Panc1 (cell line): ENCODE measurements at regions not wholly inside any gene's neighbourhood (a gene's known extent, or its start where the extent isn't known, plus 50 kb on each side); places are given as distances from the start of the nearest gene placed in this dataset.

Experiments
- ATAC-seq: fragments of 200-7000 bp; cut with Tn5 transposase; 2 replicates; pipeline ENCODE4 v1.9.1; 2020; ENCODE audit warnings: mild to moderate bottlenecking, moderate library complexity
- BruUV-seq: library from RNA; stranded (reverse); fragments of 400-500 nt; replicated peaks from 2 replicates; lab custom pipeline; 2021; lab: Mats Ljungman, UMichigan
- CTCF ChIA-PET: fragments of 300-600 bp; sonication (Branson Sonifier 250); formaldehyde crosslinking; loops from one replicate; lab custom pipeline; 2022; ENCODE audit warnings: antibody characterized with exemption; lab: Charles Lee
- POLR2A ChIA-PET: fragments of 300-600 bp; sonication (Branson Sonifier 250); formaldehyde crosslinking; loops from one replicate; lab custom pipeline; 2022; ENCODE audit warnings: antibody characterized with exemption; lab: Charles Lee
- DNase-seq: peaks from one replicate; pipeline ENCODE4 v3.0.0-alpha.2; 2010; ENCODE audit warnings: low read depth, low spot score
- H3K27ac ChIP-seq: 2 replicates; pipeline ENCODE4 v1.5.1; 2011; ENCODE audit warnings: mild to moderate bottlenecking, low read length, inconsistent platforms
- H3K27me3 ChIP-seq: fragments of 200-500 bp; sonication (Bioruptor generic); 2 replicates; pipeline ENCODE4 v1.6.0; 2014; ENCODE audit warnings: low read length, inconsistent platforms; ENCODE audit not compliant: control insufficient read depth, insufficient read depth
- H3K36me3 ChIP-seq: fragments of 200-500 bp; sonication (Bioruptor generic); 2 replicates; pipeline ENCODE4 v1.5.1; 2014; ENCODE audit warnings: inconsistent platforms, mild to moderate bottlenecking, low read length, moderate library complexity; ENCODE audit not compliant: control insufficient read depth, insufficient read depth
- H3K4me1 ChIP-seq: 2 replicates; pipeline ENCODE4 v1.5.1; 2011; ENCODE audit warnings: inconsistent platforms, mild to moderate bottlenecking, low read length, moderate library complexity; ENCODE audit not compliant: control insufficient read depth, insufficient read depth
- H3K4me3 ChIP-seq, 2 experiments: 2 replicates each; pipeline ENCODE4 v1.5.1; 2011 to 2012; ENCODE audit warnings: low read depth in 2 of 2, low read length in 2 of 2, mild to moderate bottlenecking in 2 of 2, inconsistent platforms in 1 of 2, moderate library complexity in 1 of 2
- H3K9me3 ChIP-seq: fragments of 200-500 bp; sonication (Bioruptor generic); 2 replicates; pipeline ENCODE4 v1.5.1; 2014; ENCODE audit warnings: low read depth, mild to moderate bottlenecking, inconsistent platforms, low read length, moderate library complexity; ENCODE audit not compliant: control insufficient read depth, insufficient read depth
- POLR2AphosphoS5 ChIP-seq: IDR thresholded peaks from 2 replicates; pipeline ENCODE4 v1.6.1; 2012; ENCODE audit warnings: mild to moderate bottlenecking, low read depth, low read length, moderate library complexity
- SIN3A ChIP-seq: IDR thresholded peaks from 2 replicates; pipeline ENCODE4 v1.6.1; 2012; ENCODE audit warnings: low read depth, mild to moderate bottlenecking, low read length, moderate library complexity, borderline replicate concordance; ENCODE audit not compliant: insufficient read depth
- TCF7L2 ChIP-seq: IDR thresholded peaks from 2 replicates; pipeline ENCODE4 v1.6.1; 2011; ENCODE audit warnings: mild to moderate bottlenecking, low read depth, low read length, inconsistent platforms
- in situ Hi-C: cut with HindIII; loops from 2 replicates; pipeline ENCODE4 v1.10.0; 2016; ENCODE audit warnings: low sequenced_read_pairs, low pct_unique_long_range_greater_than_20kb
- intact Hi-C: fragments of 100-400 bp; cut with micrococcal nuclease; formaldehyde crosslinking; loops from one replicate; pipeline ENCODE4 v1.10.0; 2022; ENCODE audit not compliant: unreplicated experiment
- TF ChIP-seq, protein P1 (sequence below): fragments of 450-650 bp; IDR thresholded peaks from 2 replicates; pipeline ENCODE4 v1.5.1; 2017; ENCODE audit warnings: mild to moderate bottlenecking
- TF ChIP-seq, protein P2 (sequence below), 2 experiments: IDR thresholded peaks; 2 replicates each; pipeline ENCODE4 v1.6.1; 2011 to 2012; ENCODE audit warnings: low read depth in 2 of 2, control low read depth in 1 of 2, low read length in 1 of 2, mild to moderate bottlenecking in 1 of 2, moderate library complexity in 1 of 2; ENCODE audit not compliant: insufficient read depth in 1 of 2

DNA sequence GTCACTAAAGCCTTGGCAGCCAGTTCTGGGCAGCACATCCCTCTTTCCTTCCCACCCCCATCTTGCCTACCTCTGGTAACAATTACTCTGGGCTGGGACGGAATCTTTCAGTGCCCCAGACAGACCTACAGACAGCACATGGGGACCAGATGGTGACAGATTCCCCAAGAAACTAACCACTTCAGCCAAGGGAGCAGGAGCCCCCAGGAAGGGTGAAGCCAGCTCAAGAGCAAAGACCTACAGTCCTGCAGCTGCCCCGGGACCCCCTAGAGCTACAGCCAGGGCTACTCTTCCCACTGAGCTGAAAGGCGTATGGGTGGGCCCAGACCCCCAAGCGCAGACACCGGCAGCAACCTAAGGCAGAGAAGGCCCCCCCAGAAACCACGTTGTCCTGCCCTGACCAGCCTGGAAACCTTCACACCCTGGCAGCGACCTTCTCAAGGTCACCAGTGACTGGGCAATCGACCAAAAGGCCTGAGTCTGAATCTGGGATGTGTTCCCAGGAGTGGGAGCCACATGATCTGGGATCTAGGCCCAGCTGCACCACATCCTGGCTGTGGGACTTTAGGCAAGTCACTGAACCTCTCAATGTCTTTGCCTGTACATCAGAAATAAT lies 65.8 kb downstream of the LRRC32 start:
- H3K36me3 ChIP-seq, result no peaks in the 10 kb centered on the region
- H3K27ac ChIP-seq, result no peak overlapping the region
- TF ChIP-seq SIN3A (no peak), TCF7L2 (no peak), POLR2AphosphoS5 (no peak)
- TF ChIP-seq, protein P1, sequence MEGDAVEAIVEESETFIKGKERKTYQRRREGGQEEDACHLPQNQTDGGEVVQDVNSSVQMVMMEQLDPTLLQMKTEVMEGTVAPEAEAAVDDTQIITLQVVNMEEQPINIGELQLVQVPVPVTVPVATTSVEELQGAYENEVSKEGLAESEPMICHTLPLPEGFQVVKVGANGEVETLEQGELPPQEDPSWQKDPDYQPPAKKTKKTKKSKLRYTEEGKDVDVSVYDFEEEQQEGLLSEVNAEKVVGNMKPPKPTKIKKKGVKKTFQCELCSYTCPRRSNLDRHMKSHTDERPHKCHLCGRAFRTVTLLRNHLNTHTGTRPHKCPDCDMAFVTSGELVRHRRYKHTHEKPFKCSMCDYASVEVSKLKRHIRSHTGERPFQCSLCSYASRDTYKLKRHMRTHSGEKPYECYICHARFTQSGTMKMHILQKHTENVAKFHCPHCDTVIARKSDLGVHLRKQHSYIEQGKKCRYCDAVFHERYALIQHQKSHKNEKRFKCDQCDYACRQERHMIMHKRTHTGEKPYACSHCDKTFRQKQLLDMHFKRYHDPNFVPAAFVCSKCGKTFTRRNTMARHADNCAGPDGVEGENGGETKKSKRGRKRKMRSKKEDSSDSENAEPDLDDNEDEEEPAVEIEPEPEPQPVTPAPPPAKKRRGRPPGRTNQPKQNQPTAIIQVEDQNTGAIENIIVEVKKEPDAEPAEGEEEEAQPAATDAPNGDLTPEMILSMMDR, result no peak
- TF ChIP-seq, protein P2, sequence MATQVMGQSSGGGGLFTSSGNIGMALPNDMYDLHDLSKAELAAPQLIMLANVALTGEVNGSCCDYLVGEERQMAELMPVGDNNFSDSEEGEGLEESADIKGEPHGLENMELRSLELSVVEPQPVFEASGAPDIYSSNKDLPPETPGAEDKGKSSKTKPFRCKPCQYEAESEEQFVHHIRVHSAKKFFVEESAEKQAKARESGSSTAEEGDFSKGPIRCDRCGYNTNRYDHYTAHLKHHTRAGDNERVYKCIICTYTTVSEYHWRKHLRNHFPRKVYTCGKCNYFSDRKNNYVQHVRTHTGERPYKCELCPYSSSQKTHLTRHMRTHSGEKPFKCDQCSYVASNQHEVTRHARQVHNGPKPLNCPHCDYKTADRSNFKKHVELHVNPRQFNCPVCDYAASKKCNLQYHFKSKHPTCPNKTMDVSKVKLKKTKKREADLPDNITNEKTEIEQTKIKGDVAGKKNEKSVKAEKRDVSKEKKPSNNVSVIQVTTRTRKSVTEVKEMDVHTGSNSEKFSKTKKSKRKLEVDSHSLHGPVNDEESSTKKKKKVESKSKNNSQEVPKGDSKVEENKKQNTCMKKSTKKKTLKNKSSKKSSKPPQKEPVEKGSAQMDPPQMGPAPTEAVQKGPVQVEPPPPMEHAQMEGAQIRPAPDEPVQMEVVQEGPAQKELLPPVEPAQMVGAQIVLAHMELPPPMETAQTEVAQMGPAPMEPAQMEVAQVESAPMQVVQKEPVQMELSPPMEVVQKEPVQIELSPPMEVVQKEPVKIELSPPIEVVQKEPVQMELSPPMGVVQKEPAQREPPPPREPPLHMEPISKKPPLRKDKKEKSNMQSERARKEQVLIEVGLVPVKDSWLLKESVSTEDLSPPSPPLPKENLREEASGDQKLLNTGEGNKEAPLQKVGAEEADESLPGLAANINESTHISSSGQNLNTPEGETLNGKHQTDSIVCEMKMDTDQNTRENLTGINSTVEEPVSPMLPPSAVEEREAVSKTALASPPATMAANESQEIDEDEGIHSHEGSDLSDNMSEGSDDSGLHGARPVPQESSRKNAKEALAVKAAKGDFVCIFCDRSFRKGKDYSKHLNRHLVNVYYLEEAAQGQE (IDR thresholded peaks at IDR 0.05; ENCODE audit: insufficient read depth in 1 of 2, low read depth in 2 of 2, low read length in 1 of 2), result no peak
- no peak overlapping the region for H3K4me3 ChIP-seq
- H3K4me1 ChIP-seq, result 0 out of 2 replicates have a peak, but pooled peaks cover 2% of the 10 kb centered on the region
- H3K9me3 ChIP-seq, result no peaks in the 10 kb centered on the region
- no TSS peak for BruUV-seq
- intact Hi-C loops, result no loop called here
- ATAC-seq (no peak), DNase-seq (no peak)
- no peaks in the 10 kb centered on the region for H3K27me3 ChIP-seq
- in situ Hi-C loops, result no loop called here
- ChIA-PET POLR2A (no interaction called here), CTCF (interaction anchor here (0.6 kb wide), 1 partner anchor 86 kb away, joined by 12 read pairs; no protein-coding TSS in a partner anchor)

DNA sequence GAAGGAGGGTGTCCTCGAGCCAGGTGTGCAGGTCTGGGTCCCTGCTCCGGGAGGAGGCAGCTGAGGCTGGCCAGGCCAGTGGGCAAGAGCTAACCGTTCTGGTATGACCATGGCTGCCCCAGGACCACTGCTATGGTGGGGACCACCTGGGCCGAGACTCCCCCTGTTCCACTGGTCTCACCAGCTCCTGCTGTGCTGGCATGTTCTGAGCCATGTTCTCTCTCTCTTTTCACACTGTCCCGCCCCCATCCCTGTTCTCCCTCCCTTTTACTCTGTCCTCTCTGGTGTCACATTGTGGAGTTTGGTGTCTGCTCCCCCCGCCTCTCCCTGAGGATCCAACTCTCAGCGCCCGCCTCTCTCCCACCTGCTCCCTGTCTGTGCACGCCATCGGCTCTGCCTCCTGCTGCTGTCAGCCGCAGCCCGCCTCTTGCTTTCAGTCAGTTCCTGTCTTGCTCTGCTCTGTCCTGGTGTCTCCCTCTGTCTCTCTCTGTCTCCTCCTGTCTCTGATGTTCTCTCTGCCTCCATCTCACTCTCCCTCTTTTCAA lies 66.4 kb downstream of the LRRC32 start:
- peak; percentile 33 for ATAC-seq
- POLR2A ChIA-PET, result no interaction called here
- in situ Hi-C loops, result no loop called here

More for the DNA sequence above, 66.4 kb downstream of the LRRC32 start:
- H3K27me3 ChIP-seq, result no peaks in the 10 kb centered on the region
- H3K27ac ChIP-seq, result no peak overlapping the region
- no peaks in the 10 kb centered on the region for H3K36me3 ChIP-seq
- intact Hi-C loops, result no loop called here
- no peak for TF ChIP-seq SIN3A
- TF ChIP-seq, protein P2 (IDR thresholded peaks at IDR 0.05; ENCODE audit: insufficient read depth in 1 of 2, low read depth in 2 of 2, low read length in 1 of 2), result no peak
- TF ChIP-seq, protein P1, result no peak
- TF ChIP-seq TCF7L2, result no peak
- no peak for TF ChIP-seq POLR2AphosphoS5
- H3K9me3 ChIP-seq, result no peaks in the 10 kb centered on the region
- no TSS peak for BruUV-seq
- DNase-seq, result no peak
- CTCF ChIA-PET, result no interaction called here
- 0 out of 2 replicates have a peak, but pooled peaks cover 2% of the 10 kb centered on the region for H3K4me1 ChIP-seq
- no peak overlapping the region for H3K4me3 ChIP-seq
